A673 (cell line): ENCODE measurements at regions not wholly inside any gene's neighbourhood (a gene's known extent, or its start where the extent isn't known, plus 50 kb on each side); places are given as distances from the start of the nearest gene placed in this dataset.

Experiments used
- BruUV-seq: library from RNA; stranded (reverse); fragments of 400-500 nt; replicated peaks from 2 replicates; lab custom pipeline; 2021; lab: Mats Ljungman, UMichigan
- CTCF ChIA-PET: fragments of 300-600 bp; sonication (Branson Sonifier 250); formaldehyde crosslinking; loops from one replicate; lab custom pipeline; 2022; ENCODE audit warnings: antibody characterized with exemption; lab: Charles Lee
- POLR2A ChIA-PET: fragments of 300-600 bp; sonication (Branson Sonifier 250); formaldehyde crosslinking; loops from one replicate; lab custom pipeline; 2022; ENCODE audit warnings: antibody characterized with exemption; ENCODE audit not compliant: low non-redundant PET; lab: Charles Lee
- DNase-seq: peaks from one replicate; pipeline ENCODE4 v3.0.0-alpha.2; 2015; ENCODE audit warnings: low spot score
- H3K27ac ChIP-seq: fragments of 200-600 bp; sonication (generic); 2 replicates; pipeline ENCODE4 v1.5.1; 2016; ENCODE audit warnings: mixed run types, low read depth, mild to moderate bottlenecking, mixed read lengths, antibody characterized with exemption, low read length; ENCODE audit not compliant: poor library complexity, severe bottlenecking
- H3K27me3 ChIP-seq: fragments of 200-600 bp; sonication (generic); replicated peaks from 2 replicates; pipeline ENCODE4 v1.6.1; 2017; ENCODE audit warnings: mixed run types, low read depth, mild to moderate bottlenecking, mixed read lengths, antibody characterized with exemption, low read length; ENCODE audit not compliant: insufficient read depth, poor library complexity
- H3K36me3 ChIP-seq: fragments of 200-600 bp; sonication (generic); 2 replicates; pipeline ENCODE4 v1.6.1; 2016; ENCODE audit warnings: mixed run types, mild to moderate bottlenecking, mixed read lengths, antibody characterized with exemption, low read length; ENCODE audit not compliant: insufficient read depth, poor library complexity, severe bottlenecking
- H3K4me1 ChIP-seq: fragments of 200-600 bp; sonication (generic); 2 replicates; pipeline ENCODE4 v1.6.1; 2017; ENCODE audit warnings: mixed run types, mild to moderate bottlenecking, mixed read lengths, antibody characterized with exemption, low read length; ENCODE audit not compliant: insufficient read depth, poor library complexity, severe bottlenecking
- H3K4me3 ChIP-seq: fragments of 200-600 bp; sonication (generic); 2 replicates; pipeline ENCODE4 v1.5.1; 2016; ENCODE audit warnings: low read depth, mixed run types, mild to moderate bottlenecking, mixed read lengths, low read length; ENCODE audit not compliant: poor library complexity, severe bottlenecking
- H3K9me3 ChIP-seq: fragments of 200-600 bp; sonication (generic); 2 replicates; pipeline ENCODE4 v1.6.1; 2016; ENCODE audit warnings: mixed run types, low read depth, mild to moderate bottlenecking, mixed read lengths, antibody characterized with exemption, low read length; ENCODE audit not compliant: poor library complexity, severe bottlenecking
- CTCF ChIP-seq: fragments of 300-800, 200-600 bp; sonication (generic); conservative IDR thresholded peaks from 2 replicates; pipeline ENCODE4 v1.5.1; 2017; ENCODE audit warnings: low read depth, mild to moderate bottlenecking, antibody characterized with exemption, low read length, moderate library complexity, mixed read lengths
- EZH2 ChIP-seq: fragments of 200-600 bp; sonication (generic); IDR thresholded peaks from 2 replicates; pipeline ENCODE4 v1.6.1; 2017; ENCODE audit warnings: borderline replicate concordance, low read depth, mild to moderate bottlenecking, mixed read lengths, antibody characterized with exemption, low read length; ENCODE audit not compliant: poor library complexity, severe bottlenecking
- intact Hi-C: fragments of 100-400 bp; cut with micrococcal nuclease; formaldehyde crosslinking; loops from one replicate; pipeline ENCODE4 v1.10.0; 2022; ENCODE audit not compliant: unreplicated experiment

- no peak overlapping the region for H3K4me3 ChIP-seq
- BruUV-seq = no TSS peak
- TF ChIP-seq EZH2 = no peak
- TF ChIP-seq CTCF = no peak
- CTCF ChIA-PET = no interaction called here
- H3K9me3 ChIP-seq = no peaks in the 10 kb centered on the region
- H3K4me1 ChIP-seq = no peaks in the 10 kb centered on the region
- intact Hi-C loops = no loop called here
- H3K27ac ChIP-seq = no peak overlapping the region
- DNase-seq = no peak
- no peaks in the 10 kb centered on the region for H3K36me3 ChIP-seq
- POLR2A ChIA-PET = no interaction called here
- H3K27me3 ChIP-seq = no peaks in the 10 kb centered on the region
Observed at GRCh38 chr6:121608270-121608669, 172.8 kb downstream of the GJA1 start.

- no peaks in the 10 kb centered on the region for H3K27me3 ChIP-seq
- no peak overlapping the region for H3K4me3 ChIP-seq
- intact Hi-C loops = no loop called here
- H3K27ac ChIP-seq = no peak overlapping the region
- CTCF ChIA-PET = no interaction called here
- no TSS peak for BruUV-seq
- no peaks in the 10 kb centered on the region for H3K36me3 ChIP-seq
- POLR2A ChIA-PET = no interaction called here
- no peaks in the 10 kb centered on the region for H3K9me3 ChIP-seq
- no peaks in the 10 kb centered on the region for H3K4me1 ChIP-seq
- TF ChIP-seq EZH2 (no peak), CTCF (no peak)
- no peak for DNase-seq
Observed at GRCh38 chr6:121609281-121609680, 173.8 kb downstream of the GJA1 start.

- Histone ChIP-seq H3K4me3 (no peak overlapping the region), H3K4me1 (no peaks in the 10 kb centered on the region), H3K36me3 (no peaks in the 10 kb centered on the region), H3K27ac (no peak overlapping the region), H3K9me3 (no peaks in the 10 kb centered on the region), H3K27me3 (no peaks in the 10 kb centered on the region)
- POLR2A ChIA-PET = no interaction called here
- DNase-seq = no peak
- intact Hi-C loops = no loop called here
- no TSS peak for BruUV-seq
- CTCF ChIA-PET = no interaction called here
- TF ChIP-seq EZH2 = no peak
- no peak for TF ChIP-seq CTCF
Observed at GRCh38 chr6:121612927-121613326, 177.5 kb downstream of the GJA1 start.

GRCh38 chr6:121614115-121614514, 178.7 kb downstream of the GJA1 start:
- intact Hi-C loops = no loop called here
- ChIA-PET POLR2A (no interaction called here), CTCF (no interaction called here)

More at GRCh38 chr6:121614115-121614514, 178.7 kb downstream of the GJA1 start:
- no peak overlapping the region for H3K4me3 ChIP-seq
- no peaks in the 10 kb centered on the region for H3K36me3 ChIP-seq
- no peak for DNase-seq
- no TSS peak for BruUV-seq
- no peaks in the 10 kb centered on the region for H3K27me3 ChIP-seq
- H3K4me1 ChIP-seq = no peaks in the 10 kb centered on the region
- no peaks in the 10 kb centered on the region for H3K9me3 ChIP-seq
- TF ChIP-seq EZH2 (no peak), CTCF (no peak)
- no peak overlapping the region for H3K27ac ChIP-seq
